ENCODE measurements at regions not wholly inside any gene's neighbourhood (a gene's known extent, or its start where the extent isn't known, plus 50 kb on each side); places are given as distances from the start of the nearest gene placed in this dataset.

GRCh38 chr3:109902549-109902948, 565.2 kb upstream of the DPPA4 start:
- no peak for DNase-seq (ENCODE audit: low read depth)

DNA sequence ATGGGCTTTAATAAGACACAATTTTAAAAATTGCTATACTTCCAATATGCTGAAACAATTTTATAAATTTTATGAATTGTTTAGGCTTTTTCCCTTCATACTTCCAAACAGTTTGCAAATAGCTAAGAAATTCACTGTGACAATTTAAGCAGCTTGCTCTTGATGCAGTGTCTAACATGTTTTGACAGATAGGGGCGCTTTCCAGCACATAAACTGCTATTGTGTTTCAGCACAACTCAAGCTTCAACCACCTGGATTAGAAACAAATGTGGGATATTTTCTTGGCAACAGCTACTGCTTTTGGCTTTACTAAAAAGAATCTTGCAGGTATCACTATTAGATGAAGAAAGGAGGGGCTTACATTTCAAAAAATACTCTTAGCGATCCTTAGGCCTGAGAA, 565.8 kb upstream of the DPPA4 start:
- DNase-seq (ENCODE audit: low read depth) = no peak

- no peak for DNase-seq (ENCODE audit: low read depth)
Observed at GRCh38 chr3:109910772-109911171, 573.4 kb upstream of the DPPA4 start.

GRCh38 chr3:109918740-109919139, 581.4 kb upstream of the DPPA4 start:
- no peak for DNase-seq (ENCODE audit: low read depth)

DNA sequence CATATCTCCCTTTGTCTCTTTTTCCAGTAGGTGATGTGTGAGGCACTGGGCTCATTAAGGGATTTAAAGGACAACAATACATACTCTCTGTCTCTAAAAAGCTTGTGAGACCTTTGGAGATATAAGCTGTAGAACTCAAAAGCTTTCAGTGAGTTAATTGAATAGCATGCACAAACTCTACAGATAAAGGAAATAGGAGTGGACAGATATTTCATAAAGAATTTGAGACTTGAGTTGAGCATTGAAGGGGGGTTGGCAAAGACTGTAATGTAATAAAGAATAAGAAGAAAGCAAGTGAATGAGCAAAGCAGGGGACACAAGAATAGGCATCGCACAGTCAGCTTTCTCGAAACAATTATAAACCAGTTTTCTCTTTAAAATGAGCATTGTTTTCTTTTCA, 583.4 kb upstream of the DPPA4 start:
- DNase-seq (ENCODE audit: low read depth) = no peak

- no peak for DNase-seq (ENCODE audit: low read depth)
Observed at GRCh38 chr3:109921509-109921908, 584.2 kb upstream of the DPPA4 start.

- DNase-seq (ENCODE audit: low read depth) = no peak
Observed at GRCh38 chr3:109922856-109923255, 585.5 kb upstream of the DPPA4 start.

DNA sequence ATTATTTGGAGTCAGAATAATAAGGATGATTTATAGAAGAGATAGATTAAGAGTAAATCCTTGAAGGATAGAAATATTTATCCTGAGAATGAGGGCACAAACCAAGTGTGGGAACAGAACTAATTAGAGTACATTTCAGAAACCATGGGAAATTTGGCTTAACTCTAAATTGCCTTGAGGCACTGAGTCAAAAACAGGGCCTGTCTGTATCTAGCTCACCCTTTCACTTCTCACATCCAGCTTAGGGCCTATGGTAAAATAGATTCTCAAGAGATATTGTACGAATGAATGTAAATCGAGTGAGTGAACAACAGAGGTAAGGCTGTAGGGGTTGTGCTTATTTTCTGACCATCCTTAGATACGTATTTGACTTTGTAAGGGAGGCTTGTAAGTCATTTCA, 586.1 kb upstream of the DPPA4 start:
- DNase-seq (ENCODE audit: low read depth) = no peak

DNA sequence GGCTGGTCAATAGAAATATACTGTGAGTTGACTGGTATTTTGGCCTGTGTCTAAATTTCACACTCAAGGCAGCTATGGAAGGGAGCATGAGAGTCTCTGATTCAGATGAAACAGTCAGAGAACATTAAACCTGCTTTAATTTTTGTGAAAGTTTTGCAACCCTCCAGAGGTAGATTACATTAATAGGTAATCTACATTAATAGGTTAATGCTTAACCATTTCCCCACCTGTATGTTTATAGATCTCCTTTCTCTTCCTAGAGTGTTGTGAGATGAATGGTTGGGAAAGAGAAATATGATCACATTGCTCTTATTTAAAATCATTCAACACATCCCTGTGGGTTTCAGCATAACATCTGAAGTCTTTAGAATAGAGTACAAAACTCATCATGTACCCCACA, 586.9 kb upstream of the DPPA4 start:
- no peak for DNase-seq (ENCODE audit: low read depth)

DNA sequence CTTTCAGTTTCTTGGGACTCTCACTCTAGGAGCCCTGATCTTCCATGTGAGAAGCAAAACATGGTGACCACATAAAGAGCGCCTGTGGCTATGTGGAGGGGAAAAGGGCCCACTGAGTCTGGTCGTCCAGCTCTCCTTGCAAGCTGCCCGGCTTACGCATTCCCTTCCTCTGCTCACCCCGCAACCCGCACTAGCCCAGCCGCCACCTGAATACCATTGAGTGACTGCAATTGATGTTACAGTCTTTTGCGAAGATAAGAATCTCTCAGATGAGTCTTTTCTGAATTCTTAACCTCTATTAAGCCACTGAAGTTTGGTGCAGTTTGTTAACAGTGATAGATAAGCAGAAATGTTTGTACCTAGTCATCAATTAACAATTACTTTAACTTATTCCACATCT, 589.0 kb upstream of the DPPA4 start:
- peak; percentile 41 for DNase-seq (ENCODE audit: low read depth)

- DNase-seq (ENCODE audit: low read depth) = peak; percentile 98
Observed at GRCh38 chr3:109927161-109927560, 589.8 kb upstream of the DPPA4 start.

DNA sequence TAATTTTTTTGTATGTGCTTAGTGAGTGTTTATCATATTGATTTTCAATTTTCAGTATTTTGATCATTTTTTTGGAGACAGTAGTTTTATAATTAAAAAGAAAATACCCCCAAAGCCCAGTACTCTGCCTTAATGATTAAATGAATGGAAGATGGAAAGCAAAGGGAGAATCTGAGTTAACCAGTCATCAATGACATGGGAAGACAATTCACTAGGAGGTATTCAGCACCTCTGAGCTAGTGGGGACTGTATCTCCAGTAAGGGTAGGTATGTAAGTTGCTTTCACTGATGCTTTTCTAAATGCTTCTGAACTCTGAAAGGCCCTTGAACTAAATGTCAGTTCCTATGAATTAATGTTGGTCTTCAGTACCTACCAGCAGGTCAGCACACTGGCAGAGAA, 590.4 kb upstream of the DPPA4 start:
- peak; percentile 25 for DNase-seq (ENCODE audit: low read depth)

GRCh38 chr3:109930582-109930981, 593.2 kb upstream of the DPPA4 start:
- DNase-seq (ENCODE audit: low read depth) = peak; percentile 23

GRCh38 chr3:109933576-109933975, 596.2 kb upstream of the DPPA4 start:
- DNase-seq (ENCODE audit: low read depth) = no peak

DNA sequence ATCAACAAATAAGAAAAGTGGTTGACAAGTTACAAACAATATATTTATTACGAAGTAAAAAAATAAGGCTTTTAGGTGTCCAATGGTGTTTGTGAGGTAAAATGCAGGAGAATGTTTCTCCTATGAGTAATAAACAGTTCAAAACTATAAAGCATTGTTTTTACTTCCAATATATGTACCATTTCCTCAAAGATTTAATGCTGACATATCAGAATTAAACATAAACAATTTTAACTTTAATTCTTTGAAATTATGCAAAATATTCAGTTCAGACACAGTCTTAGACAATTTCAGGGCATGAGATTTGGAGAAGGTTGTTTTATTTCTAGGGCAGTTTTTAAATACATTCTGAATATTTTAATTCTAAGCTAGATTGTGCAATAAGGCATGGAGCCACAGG, 602.5 kb upstream of the DPPA4 start:
- DNase-seq (ENCODE audit: low read depth) = no peak

GRCh38 chr3:109943181-109943580, 605.8 kb upstream of the DPPA4 start:
- no peak for DNase-seq (ENCODE audit: low read depth)

DNA sequence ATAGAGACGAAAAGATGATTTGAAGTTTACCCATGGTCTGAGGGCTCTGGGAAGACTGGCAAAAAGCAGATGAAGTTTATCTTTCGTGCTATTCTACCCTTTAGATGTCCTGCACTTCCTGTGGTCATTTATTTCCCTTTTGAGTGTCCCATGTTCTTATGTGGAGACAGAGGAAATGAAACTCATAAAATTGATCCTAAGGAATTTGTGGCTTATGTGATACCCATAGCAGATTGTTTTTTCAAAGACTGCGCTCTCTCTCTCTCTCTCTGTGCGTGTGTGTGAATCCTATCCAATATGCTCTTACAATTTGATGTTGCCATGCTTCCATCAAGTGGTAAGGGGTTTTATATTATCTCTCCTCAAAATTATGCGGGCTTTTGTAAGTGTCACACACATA, 607.5 kb upstream of the DPPA4 start:
- no peak for DNase-seq (ENCODE audit: low read depth)

- DNase-seq (ENCODE audit: low read depth) = peak; percentile 64
Observed at GRCh38 chr3:109952924-109953323, 615.6 kb upstream of the DPPA4 start.

DNA sequence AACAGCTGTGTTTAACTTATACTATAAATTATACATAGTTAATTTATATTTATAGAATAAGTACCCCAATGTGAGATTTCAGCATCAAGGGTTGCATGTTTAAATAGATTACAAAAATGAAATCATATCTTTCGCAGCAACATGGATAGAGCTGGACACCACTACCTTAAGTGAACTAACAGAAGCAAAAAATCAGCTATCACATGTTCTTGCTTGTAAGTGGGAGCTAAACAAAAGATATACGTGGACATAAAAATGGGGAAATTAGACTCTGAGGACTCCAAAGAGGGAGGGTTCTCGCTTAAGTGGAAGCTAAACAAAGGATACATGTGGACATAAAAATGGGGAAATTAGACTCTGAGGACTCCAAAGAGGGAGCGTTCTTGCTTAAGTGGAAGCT, 626.5 kb upstream of the DPPA4 start:
- no peak for DNase-seq (ENCODE audit: low read depth)

DNA sequence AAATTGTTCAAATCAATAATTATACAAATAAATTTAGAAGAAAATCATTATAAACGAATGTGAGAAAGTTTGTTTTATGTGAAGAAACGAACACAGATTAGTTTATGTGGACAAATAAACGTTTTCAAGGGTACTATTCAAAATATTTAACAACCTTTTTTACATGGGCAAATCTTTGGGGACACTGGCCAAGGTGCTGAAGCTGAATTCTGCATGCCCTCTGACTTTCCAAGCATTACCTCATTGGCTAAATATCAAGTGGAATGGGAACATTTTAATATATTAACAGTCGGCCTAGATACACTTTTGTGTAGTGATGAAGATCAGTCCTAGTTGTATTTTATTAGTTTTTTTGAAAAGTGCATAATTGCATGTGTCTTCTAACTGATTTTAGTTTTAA, 636.4 kb upstream of the DPPA4 start:
- peak; percentile 26 for DNase-seq (ENCODE audit: low read depth)

DNA sequence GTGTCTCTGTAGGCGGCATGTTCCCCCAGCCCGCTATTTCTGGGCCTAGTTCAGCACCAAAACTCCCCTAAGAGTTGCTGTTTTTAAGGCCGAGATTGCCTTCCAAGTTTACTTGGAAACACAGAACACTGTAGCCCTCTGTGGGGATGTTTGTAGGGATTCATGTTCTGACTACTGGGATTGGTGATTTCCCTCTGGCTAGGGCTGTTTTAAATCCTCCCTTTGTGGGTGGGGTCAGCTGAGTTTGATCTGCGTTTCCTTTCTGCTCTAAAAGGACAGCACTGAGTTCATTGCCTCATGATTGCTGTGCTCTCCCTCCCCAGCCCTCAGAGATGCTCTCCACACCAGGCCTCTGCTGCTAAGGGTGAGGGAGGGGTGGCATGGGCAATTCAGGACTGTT, 640.6 kb upstream of the DPPA4 start:
- DNase-seq (ENCODE audit: low read depth) = no peak

DNA sequence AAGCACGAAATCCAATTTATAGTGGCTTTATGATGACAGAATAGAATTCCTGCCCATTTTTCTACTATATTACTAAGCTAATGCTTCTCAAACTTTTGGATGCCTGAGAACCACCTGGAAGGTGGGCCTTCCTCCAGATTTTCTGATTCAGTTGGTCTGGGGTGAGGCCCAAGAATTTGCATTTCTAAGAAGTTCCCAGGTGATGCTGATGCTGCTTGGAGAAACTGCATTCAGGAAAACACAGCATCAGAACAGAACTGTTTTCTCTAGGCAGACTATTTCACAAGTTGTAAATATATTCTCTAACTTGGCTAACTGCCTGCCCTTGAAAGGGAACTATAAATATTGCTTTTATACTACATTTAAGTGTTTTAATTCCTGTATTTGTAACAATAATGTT, 644.9 kb upstream of the DPPA4 start:
- DNase-seq (ENCODE audit: low read depth) = peak; percentile 8

- no peak for DNase-seq (ENCODE audit: low read depth)
Observed at GRCh38 chr3:109984976-109985375, 647.6 kb upstream of the DPPA4 start.

GRCh38 chr3:109985943-109986555, 648.7 kb upstream of the DPPA4 start:
- DNase-seq (ENCODE audit: low read depth) = peak; percentile 5

DNA sequence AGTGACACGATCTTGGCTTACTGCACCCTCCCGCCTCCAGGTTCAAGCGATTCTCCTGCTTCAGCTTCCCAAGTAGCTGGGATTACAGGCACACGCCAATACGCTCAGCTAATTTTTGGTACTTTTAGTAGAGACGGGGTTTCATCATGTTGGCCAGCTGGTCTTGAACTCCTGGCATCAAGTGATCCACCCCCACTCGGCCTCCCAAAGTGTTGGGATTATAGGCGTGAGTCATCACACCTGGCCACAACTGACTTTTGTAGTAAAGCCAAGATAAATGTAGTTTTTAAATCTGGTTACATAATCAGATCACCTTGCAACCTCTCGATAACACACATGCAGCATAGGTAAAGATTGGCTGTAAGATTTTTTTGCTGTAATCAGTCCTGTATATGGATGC, 657.5 kb upstream of the DPPA4 start:
- no peak for DNase-seq (ENCODE audit: low read depth)

Data from iris pigment epithelial cell (primary cell).